PC-9 (cell line): ENCODE measurements at regions not wholly inside any gene's neighbourhood (a gene's known extent, or its start where the extent isn't known, plus 50 kb on each side); places are given as distances from the start of the nearest gene placed in this dataset.

Source experiments
- CTCF ChIP-seq: fragments of 200-600 bp; sonication (generic); conservative IDR thresholded peaks from 2 replicates; pipeline ENCODE4 v1.6.1; 2017; ENCODE audit warnings: mixed run types, antibody characterized with exemption, mild to moderate bottlenecking, moderate library complexity
- EZH2 ChIP-seq: fragments of 200-600 bp; sonication (generic); IDR thresholded peaks from 2 replicates; pipeline ENCODE4 v1.8.0; 2017; ENCODE audit warnings: antibody characterized with exemption, low read depth

GRCh38 chr13:97639236-97639635 lies 205.3 kb downstream of the RAP2A start:
- TF ChIP-seq CTCF (no peak), EZH2 (no peak)
